Activated T-cell treated with anti-CD3 and anti-CD28 coated beads, Interleukin-2, amount 50 U/mL, for 4 hours (primary cell): ENCODE measurements at regions not wholly inside any gene's neighbourhood (a gene's known extent, or its start where the extent isn't known, plus 50 kb on each side); places are given as distances from the start of the nearest gene placed in this dataset.
"Not testable (repeated sequence)": the region's sequence is repeated elsewhere in the genome, so short reads cannot be mapped to it uniquely, and the experiment has no call there.

ENCODE experiments used
- ATAC-seq, 2 donors: fragments of 200-7000 bp; cut with Tn5 transposase; one replicate each; pipeline ENCODE4 v1.10.0; 2021
- DNase-seq: peaks from one replicate; pipeline ENCODE4 v3.0.0-alpha.2; 2020
- H3K27me3 Mint-ChIP-seq: one replicate; pipeline ENCODE4 v1.8.0; 2021; ENCODE audit warnings: low read depth, mixed read lengths
- H3K36me3 Mint-ChIP-seq: one replicate; pipeline ENCODE4 v1.8.0; 2022; ENCODE audit warnings: mixed read lengths; ENCODE audit not compliant: insufficient read depth
- H3K4me1 Mint-ChIP-seq: one replicate; pipeline ENCODE4 v1.8.0; 2021; ENCODE audit warnings: low read depth, mixed read lengths
- H3K4me3 Mint-ChIP-seq: one replicate; pipeline ENCODE4 v1.8.0; 2021; ENCODE audit warnings: mild to moderate bottlenecking, moderate library complexity, mixed read lengths
- H3K9me3 Mint-ChIP-seq: one replicate; pipeline ENCODE4 v1.8.0; 2021; ENCODE audit warnings: mixed read lengths

DNA sequence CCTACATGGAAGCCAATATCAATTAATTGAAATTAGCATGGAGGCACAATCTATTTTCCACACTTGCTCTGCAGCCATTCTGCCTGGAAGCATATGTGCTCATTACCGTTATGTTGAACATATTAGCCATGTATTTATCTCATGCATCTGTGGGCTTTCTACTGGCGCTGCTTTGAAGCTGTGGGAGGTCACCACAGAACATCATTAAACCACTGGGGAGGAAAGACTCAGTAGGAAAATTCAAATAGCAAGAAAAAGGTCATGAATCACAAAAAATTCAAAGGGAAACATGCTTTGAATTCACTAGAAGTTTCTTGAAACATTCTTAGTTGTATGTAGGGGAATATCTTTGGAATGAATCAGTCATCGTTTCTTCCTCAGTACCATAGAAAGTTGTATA is 652.5 kb downstream of the EDEM1 start:
- Mint-ChIP-seq H3K9me3 (peaks cover 10% of the 10 kb centered on the region), H3K27me3 (no peaks in the 10 kb centered on the region), H3K4me1 (no peaks in the 10 kb centered on the region), H3K36me3 (no peaks in the 10 kb centered on the region), H3K4me3 (no peak overlapping the region)
- ATAC-seq (no peak), DNase-seq (no peak)

- Mint-ChIP-seq H3K4me3 (no peak overlapping the region), H3K36me3 (no peaks in the 10 kb centered on the region), H3K27me3 (no peaks in the 10 kb centered on the region), H3K4me1 (no peaks in the 10 kb centered on the region), H3K9me3 (peaks cover 4% of the 10 kb centered on the region)
- no peak for DNase-seq
- ATAC-seq = no peak
These were observed 654.1 kb downstream of the EDEM1 start for GRCh38 chr3:5841599-5841998.

DNA sequence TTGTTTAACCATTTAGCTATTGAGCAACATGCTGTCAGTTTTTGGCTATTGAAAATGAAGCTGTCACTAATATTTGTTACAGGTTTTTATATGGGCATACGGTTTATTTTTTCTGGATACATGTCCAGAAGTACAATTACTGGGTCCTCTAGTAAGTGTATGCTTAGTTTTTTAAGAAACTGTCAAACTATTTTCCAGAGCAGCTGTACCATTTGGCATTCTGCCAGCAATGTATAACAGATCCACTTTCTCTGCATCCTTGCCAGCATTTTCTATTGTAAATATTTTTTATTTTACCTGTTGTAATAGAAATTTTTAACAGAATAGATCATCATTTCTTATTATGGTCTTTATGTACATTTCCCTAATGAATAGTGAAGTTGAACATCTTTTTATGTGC is 658.8 kb downstream of the EDEM1 start:
- DNase-seq = no peak
- no peaks in the 10 kb centered on the region for H3K9me3 Mint-ChIP-seq
- no peaks in the 10 kb centered on the region for H3K4me1 Mint-ChIP-seq
- H3K4me3 Mint-ChIP-seq = no peak overlapping the region
- no peaks in the 10 kb centered on the region for H3K36me3 Mint-ChIP-seq
- no peaks in the 10 kb centered on the region for H3K27me3 Mint-ChIP-seq
- no peak for ATAC-seq

DNA sequence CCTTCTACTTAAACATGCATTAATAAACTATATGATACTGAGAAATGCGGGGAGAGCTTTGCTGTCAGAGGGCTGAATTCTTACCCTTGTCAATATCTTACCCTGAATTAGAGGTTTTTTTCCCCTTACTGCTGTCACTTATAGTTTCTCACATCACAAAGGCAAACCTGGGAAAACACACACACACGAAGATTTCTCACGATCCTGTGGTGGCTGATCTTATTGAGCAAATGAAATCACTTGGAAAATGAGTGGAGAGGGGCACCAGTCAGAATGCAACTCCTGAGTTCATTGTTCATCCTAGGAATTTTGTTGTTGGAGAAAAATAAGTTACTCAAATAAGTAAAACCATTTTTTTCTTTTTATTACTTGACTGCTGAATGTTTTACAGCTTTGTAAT is 673.6 kb downstream of the EDEM1 start:
- no peak for ATAC-seq
- Mint-ChIP-seq H3K4me3 (no peak overlapping the region), H3K4me1 (no peaks in the 10 kb centered on the region), H3K27me3 (peaks cover 3% of the 10 kb centered on the region), H3K36me3 (no peaks in the 10 kb centered on the region), H3K9me3 (peaks cover 3% of the 10 kb centered on the region)
- no peak for DNase-seq

- ATAC-seq = no peak
- H3K27me3 Mint-ChIP-seq = no peaks in the 10 kb centered on the region
- no peaks in the 10 kb centered on the region for H3K4me1 Mint-ChIP-seq
- peaks cover 15% of the 10 kb centered on the region for H3K9me3 Mint-ChIP-seq
- no peak overlapping the region for H3K4me3 Mint-ChIP-seq
- DNase-seq = no peak
- H3K36me3 Mint-ChIP-seq = no peaks in the 10 kb centered on the region
These were observed 687.4 kb downstream of the EDEM1 start for GRCh38 chr3:5874931-5875341.

- ATAC-seq = no peak
These were observed 701.3 kb downstream of the EDEM1 start for GRCh38 chr3:5888851-5889250.

GRCh38 chr3:5889374-5889773 is 701.9 kb downstream of the EDEM1 start:
- Mint-ChIP-seq H3K9me3 (no peaks in the 10 kb centered on the region), H3K4me1 (no peaks in the 10 kb centered on the region), H3K36me3 (no peaks in the 10 kb centered on the region), H3K27me3 (no peaks in the 10 kb centered on the region), H3K4me3 (no peak overlapping the region)
- no peak for ATAC-seq
- DNase-seq = no peak

More at GRCh38 chr3:5888851-5889250, 701.3 kb downstream of the EDEM1 start:
- Mint-ChIP-seq H3K36me3 (no peaks in the 10 kb centered on the region), H3K4me1 (no peaks in the 10 kb centered on the region), H3K27me3 (no peaks in the 10 kb centered on the region), H3K4me3 (no peak overlapping the region), H3K9me3 (no peaks in the 10 kb centered on the region)
- no peak for DNase-seq

DNA sequence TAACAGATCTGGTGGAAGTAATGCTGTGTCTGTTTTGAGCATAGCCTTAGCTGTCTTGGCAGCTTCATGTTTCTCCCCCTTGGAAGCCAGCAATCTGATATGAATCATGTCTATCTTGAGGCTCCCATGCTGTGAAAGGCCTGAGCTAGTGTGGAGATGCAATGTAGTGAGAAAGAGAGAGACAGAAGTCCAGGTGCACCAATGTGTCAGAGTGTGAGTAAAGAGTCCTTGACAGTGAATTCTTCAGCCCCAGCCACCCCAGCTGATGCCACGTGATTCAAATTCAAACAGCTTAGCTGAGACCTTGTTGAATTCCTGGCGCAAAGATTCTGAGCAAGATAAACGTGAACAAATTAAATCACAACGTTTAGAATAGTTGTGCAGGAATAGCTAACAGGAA is 704.2 kb downstream of the EDEM1 start:
- DNase-seq = no peak
- H3K9me3 Mint-ChIP-seq = no peaks in the 10 kb centered on the region
- no peaks in the 10 kb centered on the region for H3K4me1 Mint-ChIP-seq
- no peaks in the 10 kb centered on the region for H3K36me3 Mint-ChIP-seq
- H3K27me3 Mint-ChIP-seq = no peaks in the 10 kb centered on the region
- no peak for ATAC-seq
- no peak overlapping the region for H3K4me3 Mint-ChIP-seq

GRCh38 chr3:5898106-5898505 is 710.6 kb downstream of the EDEM1 start:
- Mint-ChIP-seq H3K27me3 (no peaks in the 10 kb centered on the region), H3K9me3 (peaks cover 10% of the 10 kb centered on the region), H3K4me3 (no peak overlapping the region), H3K4me1 (no peaks in the 10 kb centered on the region), H3K36me3 (no peaks in the 10 kb centered on the region)
- ATAC-seq (no peak), DNase-seq (no peak)

DNA sequence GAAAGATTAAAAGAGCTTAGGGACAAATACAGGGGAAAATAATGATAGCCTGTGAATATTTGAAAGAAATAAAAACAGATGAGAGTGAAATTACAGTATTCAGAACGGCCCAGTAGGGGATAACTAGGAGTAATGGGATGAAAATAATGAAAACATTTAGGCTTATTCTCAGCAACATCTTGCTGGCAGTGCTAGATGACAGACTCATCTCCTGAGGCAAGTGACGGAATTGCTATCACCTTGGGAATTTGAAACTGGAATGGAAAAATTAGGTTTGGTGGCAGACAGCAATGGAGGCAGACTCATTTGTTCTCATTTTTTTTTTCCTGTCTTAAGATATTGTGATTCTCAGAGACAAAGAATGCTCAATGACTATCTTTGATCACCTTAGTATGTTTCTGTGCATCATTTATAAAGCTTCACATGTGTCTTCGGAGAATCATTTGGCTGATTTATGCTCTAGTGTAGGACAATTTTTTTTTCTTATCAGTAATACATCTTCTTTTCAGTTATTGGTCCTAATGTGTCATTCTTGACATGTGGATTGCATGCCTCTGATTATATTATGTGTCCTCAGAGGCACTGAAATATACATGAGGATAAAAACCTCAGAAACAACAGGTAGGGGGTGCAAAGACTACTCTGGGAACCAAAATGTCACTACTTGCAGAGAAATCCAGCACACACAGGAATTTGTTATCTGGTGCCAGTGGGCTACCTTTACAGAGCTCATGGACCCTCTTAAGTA is 711.7 kb downstream of the EDEM1 start:
- H3K4me1 Mint-ChIP-seq = no peaks in the 10 kb centered on the region
- H3K36me3 Mint-ChIP-seq = no peaks in the 10 kb centered on the region
- peaks cover 11% of the 10 kb centered on the region for H3K9me3 Mint-ChIP-seq
- H3K4me3 Mint-ChIP-seq = no peak overlapping the region
- no peaks in the 10 kb centered on the region for H3K27me3 Mint-ChIP-seq
- DNase-seq = no peak
- no peak for ATAC-seq

- ATAC-seq = no peak
- H3K27me3 Mint-ChIP-seq = no peaks in the 10 kb centered on the region
- no peaks in the 10 kb centered on the region for H3K36me3 Mint-ChIP-seq
- no peaks in the 10 kb centered on the region for H3K4me1 Mint-ChIP-seq
- no peak overlapping the region for H3K4me3 Mint-ChIP-seq
- DNase-seq = no peak
- peaks cover 9% of the 10 kb centered on the region for H3K9me3 Mint-ChIP-seq
These were observed 730.4 kb downstream of the EDEM1 start for GRCh38 chr3:5917932-5918331.

- H3K9me3 Mint-ChIP-seq = peaks cover 9% of the 10 kb centered on the region
- DNase-seq (no peak), ATAC-seq (no peak)
- no peaks in the 10 kb centered on the region for H3K27me3 Mint-ChIP-seq
- H3K4me1 Mint-ChIP-seq = no peaks in the 10 kb centered on the region
- H3K36me3 Mint-ChIP-seq = no peaks in the 10 kb centered on the region
- H3K4me3 Mint-ChIP-seq = no peak overlapping the region
These were observed 731.1 kb downstream of the EDEM1 start for GRCh38 chr3:5918626-5919025.

- no peak for DNase-seq
- Mint-ChIP-seq H3K4me1 (no peaks in the 10 kb centered on the region), H3K27me3 (no peaks in the 10 kb centered on the region), H3K36me3 (no peaks in the 10 kb centered on the region), H3K4me3 (no peak overlapping the region), H3K9me3 (peaks cover 9% of the 10 kb centered on the region)
- no peak for ATAC-seq
These were observed 741.5 kb downstream of the EDEM1 start for GRCh38 chr3:5929027-5929426.

- H3K27me3 Mint-ChIP-seq, H3K4me1 Mint-ChIP-seq, H3K4me3 Mint-ChIP-seq, DNase-seq, ATAC-seq, H3K36me3 Mint-ChIP-seq: not testable (repeated sequence)
- H3K9me3 Mint-ChIP-seq = peaks cover 14% of the 10 kb centered on the region
These were observed 756.6 kb downstream of the EDEM1 start for GRCh38 chr3:5944061-5944460.

DNA sequence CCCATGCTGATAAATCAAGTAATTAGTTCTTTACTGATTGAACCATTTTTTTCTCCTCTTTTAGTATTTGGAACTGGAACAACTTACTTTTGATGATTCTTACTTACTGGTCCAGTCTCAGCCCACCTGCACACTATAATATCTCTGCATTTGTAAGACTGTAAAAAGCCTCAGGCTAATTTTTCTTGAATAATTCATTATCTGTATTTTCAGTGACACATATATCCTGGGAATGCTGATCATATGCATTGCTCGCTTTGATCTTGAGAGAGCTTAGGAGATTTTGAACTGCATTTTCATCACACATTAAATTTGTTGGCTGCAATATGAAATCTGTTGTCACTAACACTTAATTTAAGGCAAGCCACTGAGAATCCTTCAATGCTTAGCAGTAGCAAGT is 760.6 kb downstream of the EDEM1 start:
- no peak for ATAC-seq
- no peaks in the 10 kb centered on the region for H3K27me3 Mint-ChIP-seq

More for the DNA sequence above, 760.6 kb downstream of the EDEM1 start:
- Mint-ChIP-seq H3K36me3 (no peaks in the 10 kb centered on the region), H3K4me3 (no peak overlapping the region), H3K4me1 (no peaks in the 10 kb centered on the region), H3K9me3 (peaks cover 3% of the 10 kb centered on the region)
- DNase-seq = no peak
